K562 (cell line): ENCODE measurements at regions not wholly inside any gene's neighbourhood (a gene's known extent, or its start where the extent isn't known, plus 50 kb on each side); places are given as distances from the start of the nearest gene placed in this dataset.

ENCODE experiments used
- ATAC-seq: fragments of 200-7000 bp; cut with Tn5 transposase; 3 replicates; pipeline ENCODE4 v1.9.1; 2020; ENCODE audit warnings: moderate library complexity
- BruUV-seq: library from RNA; stranded (reverse); fragments of 400-500 nt; replicated peaks from 2 replicates; lab custom pipeline; 2021; lab: Mats Ljungman, UMichigan
- CTCF ChIA-PET: fragments of 300-600 bp; formaldehyde crosslinking; extraction: SDS; loops from one replicate; lab custom pipeline; 2021; ENCODE audit warnings: low intra/inter-chr PET ratio; lab: Yijun Ruan, JAX
- POLR2A ChIA-PET: fragments of 300-600, 350-650 bp; sonication (Branson Sonifier 250); formaldehyde crosslinking; extraction: SDS; loops from one replicate; lab custom pipeline; 2021; ENCODE audit warnings: antibody characterized with exemption, inconsistent platforms; lab: Yijun Ruan, JAX
- DNase-seq, 4 experiments: peaks; one replicate each; pipeline versions ENCODE4 v3.0.0 to v3.0.0-alpha.2; 2011 to 2018; ENCODE audit warnings: low spot score in 3 of 4, mixed read lengths in 3 of 4; ENCODE audit errors: extremely low read depth in 1 of 4
- FAIRE-seq: peaks from 2 replicates; lab custom pipeline; 2011; peaks lifted over from hg19 to GRCh38; lab: Jason Lieb, UNC
- H2AFZ ChIP-seq: 2 replicates; pipeline ENCODE4 v1.6.0; 2011; ENCODE audit warnings: low read depth, low read length, control low read depth, inconsistent platforms
- H3K27ac ChIP-seq: fragments of 200-600 bp; 3 replicates; pipeline ENCODE4 v1.8.0; 2011; ENCODE audit warnings: low read depth, mild to moderate bottlenecking, control low read depth, inconsistent platforms, low read length, moderate library complexity, mixed read lengths; ENCODE audit errors: extremely low read depth
- H3K27me3 ChIP-seq, 2 experiments: fragments of 300-600 bp in 1 of 2; 2 replicates in 1 of 2; 3 replicates in 1 of 2; pipeline versions ENCODE4 v1.6.0 to v1.8.0; 2011; ENCODE audit warnings: inconsistent platforms in 2 of 2, low read length in 2 of 2, mild to moderate bottlenecking in 1 of 2, mixed read lengths in 1 of 2, moderate library complexity in 1 of 2; ENCODE audit not compliant: control insufficient read depth in 2 of 2, insufficient read depth in 2 of 2
- H3K36me3 ChIP-seq: fragments of 300-600 bp; 3 replicates; pipeline ENCODE4 v1.8.0; 2011; ENCODE audit warnings: mild to moderate bottlenecking, low read length, inconsistent platforms; ENCODE audit not compliant: control insufficient read depth, insufficient read depth
- H3K4me1 ChIP-seq, 2 experiments: fragments of 200-600 bp in 1 of 2; replicated peaks in 1 of 2; 2 replicates in 1 of 2; 3 replicates in 1 of 2; pipeline versions ENCODE4 v1.5.1 to v1.8.0; 2011; ENCODE audit warnings: inconsistent platforms in 2 of 2, low read length in 2 of 2, mild to moderate bottlenecking in 1 of 2, mixed read lengths in 1 of 2, moderate library complexity in 1 of 2; ENCODE audit not compliant: control insufficient read depth in 2 of 2, insufficient read depth in 2 of 2
- H3K4me2 ChIP-seq: 2 replicates; pipeline ENCODE4 v1.6.1; 2011; ENCODE audit warnings: low read length, control low read depth, inconsistent platforms, mixed read lengths; ENCODE audit not compliant: insufficient read depth
- H3K4me3 ChIP-seq: fragments of 200-600 bp; sonication (generic), shearing (Covaris generic); 2 replicates; pipeline ENCODE4 v1.5.1; 2016; ENCODE audit warnings: control low read depth, inconsistent platforms
- H3K79me2 ChIP-seq: fragments of 200-600 bp; 3 replicates; pipeline ENCODE4 v1.8.0; 2011; ENCODE audit warnings: low read length, inconsistent platforms; ENCODE audit not compliant: control insufficient read depth, insufficient read depth
- H3K9ac ChIP-seq, 2 experiments: 2 replicates each; pipeline versions ENCODE4 v1.6.0 to v1.6.1; 2011; ENCODE audit warnings: low read depth in 2 of 2, low read length in 2 of 2, control low read depth in 1 of 2, inconsistent platforms in 1 of 2, mild to moderate bottlenecking in 1 of 2, mixed read lengths in 1 of 2; ENCODE audit not compliant: insufficient read depth in 1 of 2
- H3K9me1 ChIP-seq: one replicate; pipeline ENCODE4 v1.6.0; 2011; ENCODE audit warnings: inconsistent platforms, mild to moderate bottlenecking, low read length, moderate library complexity; ENCODE audit not compliant: control insufficient read depth, insufficient read depth
- H3K9me3 ChIP-seq: replicated peaks from 2 replicates; pipeline ENCODE4 v1.5.1; 2011; ENCODE audit warnings: low read depth, low read length, inconsistent platforms; ENCODE audit not compliant: control insufficient read depth, insufficient read depth
- H4K20me1 ChIP-seq: replicated peaks from 2 replicates; pipeline ENCODE4 v1.6.1; 2011; ENCODE audit warnings: low read length, inconsistent platforms, mixed read lengths; ENCODE audit not compliant: control insufficient read depth, insufficient read depth
- CAMTA2 ChIP-seq: fragments of 250-450 bp; sonication (Bioruptor Pico); conservative IDR thresholded peaks from 2 replicates; pipeline ENCODE4 v1.5.1; 2022
- CBX8 ChIP-seq: fragments of 200-600 bp; sonication (generic); IDR thresholded peaks from 2 replicates; pipeline ENCODE4 v1.6.1; 2012; ENCODE audit warnings: borderline replicate concordance, mixed run types, low read depth, mild to moderate bottlenecking, moderate library complexity, mixed read lengths, low read length, control low read depth, inconsistent platforms; ENCODE audit not compliant: poor library complexity, severe bottlenecking; ENCODE audit errors: extremely low read depth
- CHCHD3 ChIP-seq: fragments of 250-450 bp; sonication (Bioruptor Pico); IDR thresholded peaks from 2 replicates; pipeline ENCODE4 v2.1.2; 2022; ENCODE audit warnings: mild to moderate bottlenecking
- CREB1 ChIP-seq, 2 experiments: sonication (generic) in 1 of 2; formaldehyde crosslinking in 1 of 2; IDR thresholded peaks; 2 replicates each; pipeline versions ENCODE4 v1.6.1 to v1.8.0; 2012 to 2022; ENCODE audit warnings: inconsistent platforms in 1 of 2, mild to moderate bottlenecking in 1 of 2, missing genetic modification reagents in 1 of 2, moderate library complexity in 1 of 2
- ESRRA ChIP-seq: fragments of 450-650 bp; IDR thresholded peaks from 2 replicates; pipeline ENCODE4 v1.6.1; 2014; ENCODE audit warnings: low read depth, mild to moderate bottlenecking, moderate library complexity, borderline replicate concordance
- ESRRB ChIP-seq: fragments of 250-450 bp; sonication (Bioruptor Pico); IDR thresholded peaks from 2 replicates; pipeline ENCODE4 v1.5.0; 2020; ENCODE audit warnings: mild to moderate bottlenecking, moderate library complexity, borderline replicate concordance
- HCFC1 ChIP-seq: IDR thresholded peaks from 2 replicates; pipeline ENCODE4 v1.6.1; 2012; ENCODE audit warnings: low read depth, low read length, improper control_type of control experiment
- HDAC1 ChIP-seq, 2 experiments: fragments of 450-650 bp; IDR thresholded peaks; 2 replicates each; pipeline ENCODE4 v1.6.1; 2016 to 2017; ENCODE audit warnings: inconsistent platforms in 1 of 2, mild to moderate bottlenecking in 1 of 2, moderate library complexity in 1 of 2
- MCM5 ChIP-seq: fragments of 450-650 bp; IDR thresholded peaks from 2 replicates; pipeline ENCODE4 v1.6.1; 2016; ENCODE audit warnings: low read depth
- PTBP1 ChIP-seq: fragments of 200-400 bp; formaldehyde crosslinking; IDR thresholded peaks from 2 replicates; pipeline ENCODE4 v1.6.1; 2017; ENCODE audit warnings: low read depth, low read length
- RNF2 ChIP-seq: sonication (generic); IDR thresholded peaks from 2 replicates; pipeline ENCODE4 v1.6.1; 2016
- SP1 ChIP-seq: sonication (generic); formaldehyde crosslinking; IDR thresholded peaks from 2 replicates; pipeline ENCODE4 v1.8.1; 2022; ENCODE audit warnings: mild to moderate bottlenecking, missing genetic modification reagents
- SREBF2 ChIP-seq: sonication (generic); formaldehyde crosslinking; IDR thresholded peaks from 2 replicates; pipeline ENCODE4 v1.4.0; 2020; ENCODE audit warnings: mild to moderate bottlenecking, missing genetic modification reagents
- TAF15 ChIP-seq: fragments of 200-400 bp; formaldehyde crosslinking; IDR thresholded peaks from 2 replicates; pipeline ENCODE4 v1.6.1; 2017; ENCODE audit warnings: mild to moderate bottlenecking, low read depth, low read length, moderate library complexity
- TSC22D4 ChIP-seq: fragments of 450-650 bp; IDR thresholded peaks from 2 replicates; pipeline ENCODE4 v1.6.1; 2016; ENCODE audit warnings: missing genetic modification characterization, missing biosample characterization, control low read depth
- ZNF217 ChIP-seq: sonication (generic); formaldehyde crosslinking; IDR thresholded peaks from 2 replicates; pipeline ENCODE4 v1.8.0; 2022; ENCODE audit warnings: mild to moderate bottlenecking, missing genetic modification reagents
- ZNF277 ChIP-seq: fragments of 250-450 bp; sonication (Bioruptor Pico); IDR thresholded peaks from 2 replicates; pipeline ENCODE4 v1.8.0; 2022; ENCODE audit warnings: inconsistent platforms, mild to moderate bottlenecking, moderate library complexity, borderline replicate concordance
- WGBS: fragments of 100-300 bp; shearing (Covaris generic); methylation state at CpG from one replicate; pipeline ENCODE4 v1.1.6; 2016; ENCODE audit warnings: low coverage, mixed read lengths; ENCODE audit not compliant: insufficient coverage; ENCODE audit errors: missing lambda C conversion rate; 5-methylcytosine and 5-hydroxymethylcytosine counted together
- in situ Hi-C: fragments of 300-500 bp; cut with MboI; formaldehyde crosslinking; loops from 4 replicates; pipeline ENCODE4 v1.15.0; 2018; ENCODE audit warnings: inconsistent platforms, mixed read lengths
- intact Hi-C: fragments of 100-400 bp; cut with micrococcal nuclease; formaldehyde crosslinking; loops from 2 replicates; pipeline ENCODE4 v1.14.2; 2022
- TF ChIP-seq, protein P1 (sequence below): sonication (generic); formaldehyde crosslinking; IDR thresholded peaks from 2 replicates; pipeline ENCODE4 v1.8.0; 2023; ENCODE audit warnings: mild to moderate bottlenecking, missing genetic modification reagents
- TF ChIP-seq, protein P2 (sequence below): fragments of 200-800 bp; sonication (Bioruptor generic); IDR thresholded peaks from 2 replicates; pipeline ENCODE4 v1.6.1; 2017; ENCODE audit warnings: missing genetic modification characterization, missing compliant biosample characterization

DNA sequence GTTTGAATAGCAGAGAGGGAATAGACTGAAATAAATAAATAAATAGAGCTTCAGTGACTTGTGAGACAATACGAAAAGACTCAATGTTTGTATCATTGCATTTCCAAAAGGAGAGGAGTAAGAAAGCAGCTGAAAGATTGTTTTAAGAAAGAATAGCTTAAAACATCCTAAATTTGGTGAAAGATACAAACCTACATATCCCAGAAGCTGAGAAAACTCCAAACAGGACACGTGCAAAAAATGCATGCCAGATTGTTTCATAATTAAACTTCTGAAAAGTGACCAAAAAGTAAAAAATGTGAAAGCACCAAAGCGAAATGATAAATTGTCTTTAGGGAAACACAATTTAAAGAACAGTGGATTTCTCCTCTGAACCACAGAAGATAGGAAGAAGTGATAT, 711.0 kb downstream of the AACS start:
- ATAC-seq (no peak), FAIRE-seq (no peak), DNase-seq (no peak)
- no peaks in the 10 kb centered on the region for H3K36me3 ChIP-seq
- BruUV-seq: no TSS peak
- no peaks in the 10 kb centered on the region for H3K4me1 ChIP-seq
- no peak overlapping the region for H3K4me3 ChIP-seq
- no peaks in the 10 kb centered on the region for H3K27me3 ChIP-seq
- no peak overlapping the region for H3K9ac ChIP-seq
- H3K9me3 ChIP-seq: no peaks in the 10 kb centered on the region; the same call in 1 of the 2 replicates
- POLR2A ChIA-PET: no interaction called here
- no peak for TF ChIP-seq ESRRA
- TF ChIP-seq CAMTA2: no peak
- TF ChIP-seq, protein P1, sequence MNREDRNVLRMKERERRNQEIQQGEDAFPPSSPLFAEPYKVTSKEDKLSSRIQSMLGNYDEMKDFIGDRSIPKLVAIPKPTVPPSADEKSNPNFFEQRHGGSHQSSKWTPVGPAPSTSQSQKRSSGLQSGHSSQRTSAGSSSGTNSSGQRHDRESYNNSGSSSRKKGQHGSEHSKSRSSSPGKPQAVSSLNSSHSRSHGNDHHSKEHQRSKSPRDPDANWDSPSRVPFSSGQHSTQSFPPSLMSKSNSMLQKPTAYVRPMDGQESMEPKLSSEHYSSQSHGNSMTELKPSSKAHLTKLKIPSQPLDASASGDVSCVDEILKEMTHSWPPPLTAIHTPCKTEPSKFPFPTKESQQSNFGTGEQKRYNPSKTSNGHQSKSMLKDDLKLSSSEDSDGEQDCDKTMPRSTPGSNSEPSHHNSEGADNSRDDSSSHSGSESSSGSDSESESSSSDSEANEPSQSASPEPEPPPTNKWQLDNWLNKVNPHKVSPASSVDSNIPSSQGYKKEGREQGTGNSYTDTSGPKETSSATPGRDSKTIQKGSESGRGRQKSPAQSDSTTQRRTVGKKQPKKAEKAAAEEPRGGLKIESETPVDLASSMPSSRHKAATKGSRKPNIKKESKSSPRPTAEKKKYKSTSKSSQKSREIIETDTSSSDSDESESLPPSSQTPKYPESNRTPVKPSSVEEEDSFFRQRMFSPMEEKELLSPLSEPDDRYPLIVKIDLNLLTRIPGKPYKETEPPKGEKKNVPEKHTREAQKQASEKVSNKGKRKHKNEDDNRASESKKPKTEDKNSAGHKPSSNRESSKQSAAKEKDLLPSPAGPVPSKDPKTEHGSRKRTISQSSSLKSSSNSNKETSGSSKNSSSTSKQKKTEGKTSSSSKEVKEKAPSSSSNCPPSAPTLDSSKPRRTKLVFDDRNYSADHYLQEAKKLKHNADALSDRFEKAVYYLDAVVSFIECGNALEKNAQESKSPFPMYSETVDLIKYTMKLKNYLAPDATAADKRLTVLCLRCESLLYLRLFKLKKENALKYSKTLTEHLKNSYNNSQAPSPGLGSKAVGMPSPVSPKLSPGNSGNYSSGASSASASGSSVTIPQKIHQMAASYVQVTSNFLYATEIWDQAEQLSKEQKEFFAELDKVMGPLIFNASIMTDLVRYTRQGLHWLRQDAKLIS (CRISPR knock-in tag): no peak
- TF ChIP-seq TAF15: no peak
- TF ChIP-seq CHCHD3 (CRISPR knock-in tag): no peak
- TF ChIP-seq CREB1 (IDR thresholded peaks at IDR 0.05): no peak
- TF ChIP-seq CREB1 (CRISPR knock-in tag; IDR thresholded peaks at IDR 0.05): no peak
- TF ChIP-seq, protein P2, sequence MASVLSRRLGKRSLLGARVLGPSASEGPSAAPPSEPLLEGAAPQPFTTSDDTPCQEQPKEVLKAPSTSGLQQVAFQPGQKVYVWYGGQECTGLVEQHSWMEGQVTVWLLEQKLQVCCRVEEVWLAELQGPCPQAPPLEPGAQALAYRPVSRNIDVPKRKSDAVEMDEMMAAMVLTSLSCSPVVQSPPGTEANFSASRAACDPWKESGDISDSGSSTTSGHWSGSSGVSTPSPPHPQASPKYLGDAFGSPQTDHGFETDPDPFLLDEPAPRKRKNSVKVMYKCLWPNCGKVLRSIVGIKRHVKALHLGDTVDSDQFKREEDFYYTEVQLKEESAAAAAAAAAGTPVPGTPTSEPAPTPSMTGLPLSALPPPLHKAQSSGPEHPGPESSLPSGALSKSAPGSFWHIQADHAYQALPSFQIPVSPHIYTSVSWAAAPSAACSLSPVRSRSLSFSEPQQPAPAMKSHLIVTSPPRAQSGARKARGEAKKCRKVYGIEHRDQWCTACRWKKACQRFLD (CRISPR knock-in tag): no peak
- no peak for TF ChIP-seq ZNF277 (CRISPR knock-in tag)
- TF ChIP-seq ESRRB (CRISPR knock-in tag): no peak
- TF ChIP-seq RNF2: no peak
- no peak for TF ChIP-seq TSC22D4 (tag)
- TF ChIP-seq SP1 (CRISPR knock-in tag): no peak
- no peak for TF ChIP-seq CBX8
- no peak for TF ChIP-seq SREBF2 (CRISPR knock-in tag)
- no peak for TF ChIP-seq HDAC1 (IDR thresholded peaks at IDR 0.05)
- TF ChIP-seq MCM5: no peak
- no peak for TF ChIP-seq ZNF217
- no peak for TF ChIP-seq HCFC1
- TF ChIP-seq PTBP1: no peak
- CTCF ChIA-PET: no interaction called here
- H2AFZ ChIP-seq: no peak overlapping the region
- in situ Hi-C loops: no loop called here
- WGBS: 0% methylated on average over 3 of the region's 3 CpGs
- no peaks in the 10 kb centered on the region for H3K79me2 ChIP-seq
- intact Hi-C loops: no loop called here
- H4K20me1 ChIP-seq: no peaks in the 10 kb centered on the region
- H3K4me2 ChIP-seq: no peak overlapping the region
- no peaks in the 10 kb centered on the region for H3K9me1 ChIP-seq
- H3K27ac ChIP-seq: no peak overlapping the region
